Retinal pigment epithelial cell (primary cell): ENCODE measurements at regions not wholly inside any gene's neighbourhood (a gene's known extent, or its start where the extent isn't known, plus 50 kb on each side); places are given as distances from the start of the nearest gene placed in this dataset.
A peak's percentile ranks its signal among the peaks of the same experiment; 100 is the strongest.
"Not testable (repeated sequence)": the region's sequence is repeated elsewhere in the genome, so short reads cannot be mapped to it uniquely, and the experiment has no call there.

Source experiments
- DNase-seq: peaks from one replicate; pipeline ENCODE4 v3.0.0-alpha.2; 2010; ENCODE audit warnings: low read depth
- H3K4me3 ChIP-seq: 2 replicates; pipeline ENCODE4 v1.5.1; 2011; ENCODE audit warnings: mild to moderate bottlenecking, low read length, control low read depth, moderate library complexity
- CTCF ChIP-seq: conservative IDR thresholded peaks from 2 replicates; pipeline ENCODE4 v1.5.1; 2011; ENCODE audit warnings: low read depth, low read length, control low read depth, inconsistent platforms

DNA sequence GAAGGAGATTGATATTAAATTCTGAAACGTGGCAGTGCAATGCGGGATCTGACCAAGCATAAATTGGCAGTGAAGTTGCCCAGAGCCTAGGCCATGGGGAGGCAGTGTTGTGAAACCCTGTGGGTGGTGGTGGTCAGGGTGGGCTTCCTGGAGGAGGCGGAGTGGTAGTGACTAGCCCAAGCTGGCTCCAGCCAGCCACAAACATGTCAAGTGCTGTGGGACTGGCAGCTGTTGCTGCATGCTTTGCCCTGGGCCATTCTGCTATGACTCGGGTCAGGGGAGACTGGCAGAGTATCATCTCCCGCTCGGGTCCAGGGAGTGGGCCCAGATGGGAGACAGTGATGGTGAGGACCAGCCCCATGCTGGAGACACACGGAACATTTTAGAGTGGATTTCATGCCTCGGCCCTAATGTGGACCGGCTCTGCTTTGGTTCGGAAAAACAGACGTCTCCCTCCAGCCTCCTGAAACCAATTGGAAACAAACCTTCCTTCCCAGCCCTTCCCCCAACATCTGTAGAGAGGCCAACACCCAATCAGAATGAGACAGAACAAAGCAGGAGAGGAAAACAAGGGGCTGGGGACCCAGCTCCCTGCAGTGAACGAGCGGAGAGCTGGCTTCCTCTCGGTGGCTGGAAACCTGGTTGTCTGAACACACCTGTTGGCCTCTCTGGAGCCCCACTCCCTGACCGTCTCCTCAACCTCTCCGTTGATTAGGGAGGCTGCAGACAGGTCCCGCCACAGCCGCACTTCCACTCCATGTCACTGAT, 58.2 kb downstream of the TMEM270 start:
- H3K4me3 ChIP-seq = no peak overlapping the region
- TF ChIP-seq CTCF = no peak
- DNase-seq = no peak

GRCh38 chr7:73919694-73920375, 58.9 kb downstream of the TMEM270 start:
- no peak overlapping the region for H3K4me3 ChIP-seq
- TF ChIP-seq CTCF = no peak
- DNase-seq = no peak

DNA sequence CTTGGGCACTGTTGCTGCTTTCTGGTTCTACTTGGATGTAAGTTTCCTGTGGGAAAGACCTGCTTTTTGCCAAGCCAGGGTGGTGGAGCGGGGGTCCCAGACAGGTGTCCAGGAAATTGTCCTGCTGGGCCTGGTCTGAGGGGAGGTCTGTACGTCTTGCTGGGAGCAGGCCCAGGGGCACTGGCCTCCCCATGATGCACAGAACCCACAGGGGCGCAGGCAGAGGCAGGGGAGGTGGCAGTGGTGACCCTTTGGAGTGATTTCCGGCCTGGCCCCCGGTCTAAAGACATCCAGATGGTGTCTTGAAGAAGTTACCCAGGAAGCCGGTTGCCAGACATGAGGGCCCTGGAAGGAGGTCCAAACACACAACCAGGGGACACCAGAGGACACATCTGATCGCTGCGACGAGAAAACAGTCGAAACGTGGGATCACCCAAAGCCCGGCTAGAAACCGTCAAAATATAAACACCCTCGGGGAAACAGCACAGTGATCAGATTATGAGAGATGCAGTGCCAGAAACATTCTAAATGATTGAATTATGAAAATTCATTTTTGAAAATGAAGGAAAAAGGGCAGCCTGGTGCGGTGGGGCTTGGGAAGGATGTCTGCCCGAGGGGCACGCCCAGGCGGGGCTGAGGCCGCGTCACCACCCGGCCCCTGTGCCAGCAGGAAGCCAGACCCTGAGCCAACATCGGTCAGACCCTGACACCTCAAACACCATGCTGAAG, 59.6 kb downstream of the TMEM270 start:
- no peak for DNase-seq
- no peak overlapping the region for H3K4me3 ChIP-seq
- TF ChIP-seq CTCF = no peak

DNA sequence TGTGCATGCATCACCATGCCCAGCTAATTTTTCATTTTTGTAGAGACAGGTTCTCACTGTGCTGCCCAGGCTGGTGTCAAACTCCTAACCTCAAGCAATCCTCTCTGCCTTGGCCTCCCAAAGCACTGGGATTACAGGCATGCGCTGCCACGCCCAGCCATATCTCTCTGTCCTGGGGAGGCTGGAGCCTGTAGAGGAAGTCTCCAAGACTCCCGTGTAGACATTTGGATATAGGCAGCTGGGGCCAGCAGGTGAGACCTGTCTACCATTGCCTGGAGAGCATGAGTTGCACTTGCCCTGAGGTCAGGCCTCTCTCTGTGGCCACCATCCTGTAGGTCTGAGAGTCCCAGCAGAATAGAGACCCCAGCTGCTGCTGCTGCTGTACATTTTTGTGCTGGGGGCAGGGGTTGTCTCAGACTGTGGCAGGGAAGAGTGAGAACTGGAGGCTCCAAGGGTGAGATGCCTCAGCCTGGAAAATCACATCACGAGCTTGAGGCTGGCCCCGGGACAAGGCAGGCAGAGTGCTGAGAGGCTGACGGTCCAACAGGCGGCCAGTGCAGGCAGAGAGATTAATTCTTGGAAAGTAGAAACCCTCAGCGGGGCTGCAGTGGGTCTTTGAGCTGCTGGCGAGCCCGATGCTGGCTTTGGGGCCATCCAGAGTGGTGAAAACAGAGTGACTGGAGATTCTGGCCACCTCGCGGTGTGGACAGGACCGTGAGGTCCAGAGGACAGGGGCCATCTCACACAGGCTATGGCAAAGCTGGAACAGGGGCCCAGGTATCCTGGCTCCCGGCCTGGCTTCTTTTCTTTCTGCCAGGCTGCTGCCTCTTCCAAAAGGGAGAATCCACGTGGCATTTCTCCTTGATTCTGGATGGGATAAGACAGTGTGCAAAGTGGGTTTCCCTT, 60.9 kb downstream of the TMEM270 start:
- TF ChIP-seq CTCF = no peak
- DNase-seq = peak; percentile 18
- H3K4me3 ChIP-seq = no peak overlapping the region

- H3K4me3 ChIP-seq = not testable (repeated sequence)
Observed at GRCh38 chr7:73928644-73929043, 67.7 kb downstream of the TMEM270 start.

DNA sequence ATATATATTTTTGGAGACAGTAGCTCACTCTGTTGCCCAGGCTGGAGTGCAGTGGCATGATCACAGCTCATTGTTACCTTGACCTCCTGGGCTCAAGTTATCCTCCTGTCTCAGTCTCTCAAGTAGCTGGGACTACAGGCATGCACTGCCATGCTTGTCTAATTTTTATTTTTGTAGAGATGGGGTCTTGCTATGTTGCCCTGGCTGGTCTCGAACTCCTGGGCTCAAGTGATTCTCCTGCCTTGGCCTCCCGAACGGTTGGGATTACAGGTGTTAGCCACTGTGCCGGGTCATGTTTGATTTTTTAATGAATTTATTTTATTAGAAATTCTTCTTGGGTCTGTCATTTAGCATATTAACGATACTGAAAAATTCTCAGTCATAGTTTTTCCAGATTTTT, 70.5 kb downstream of the TMEM270 start:
- H3K4me3 ChIP-seq = no peak overlapping the region
- TF ChIP-seq CTCF = no peak
- no peak for DNase-seq

More at GRCh38 chr7:73928644-73929043, 67.7 kb downstream of the TMEM270 start:
- DNase-seq = not testable (repeated sequence)

DNA sequence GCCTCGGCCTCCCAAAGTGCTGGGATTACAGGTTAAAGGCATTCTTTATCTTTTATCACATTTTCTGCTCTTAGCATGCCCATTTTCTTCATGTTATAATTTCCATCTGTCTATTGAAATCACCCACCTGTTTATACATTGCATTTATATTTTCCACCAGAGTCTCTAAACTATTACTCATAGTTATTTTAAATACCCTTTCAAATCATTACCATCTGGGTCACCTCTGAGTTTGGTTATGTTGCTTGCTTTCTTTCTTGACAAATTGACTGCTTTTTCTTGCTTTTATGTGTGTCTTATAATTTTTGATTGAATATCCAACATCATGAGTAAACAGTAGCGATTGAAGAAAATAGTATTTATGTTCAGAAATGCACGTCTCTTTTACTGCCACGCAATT, 71.4 kb downstream of the TMEM270 start:
- no peak for TF ChIP-seq CTCF
- DNase-seq = no peak
- no peak overlapping the region for H3K4me3 ChIP-seq
